NCI-H345 treated with DMSO at 0.1 percent for 48 hours (cell line): ENCODE measurements at regions not wholly inside any gene's neighbourhood (a gene's known extent, or its start where the extent isn't known, plus 50 kb on each side); places are given as distances from the start of the nearest gene placed in this dataset.

Experiments
- DNase-seq: peaks from one replicate; lab custom pipeline; 2025; ENCODE audit not compliant: unreplicated experiment; lab: John Stamatoyannopoulos, UW

DNA sequence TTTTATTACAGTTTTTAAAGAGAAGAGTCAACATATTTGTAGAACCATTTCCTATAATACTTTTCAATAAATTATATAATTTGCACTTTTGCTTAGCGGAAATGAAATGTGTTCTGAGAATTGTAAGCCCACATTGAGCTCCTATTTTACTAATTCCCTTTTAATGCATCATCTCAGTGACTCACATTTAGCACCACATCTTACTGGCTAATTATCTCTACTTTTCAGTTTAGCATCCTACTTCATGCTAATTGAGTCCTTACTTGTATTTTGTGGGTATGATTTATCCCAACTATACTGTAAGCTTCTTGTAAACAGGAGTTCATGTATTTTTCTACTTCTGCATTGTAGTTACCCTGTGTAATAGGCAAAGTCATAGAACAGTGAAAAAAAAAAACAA is 67.5 kb downstream of the TMX1 start:
- DNase-seq = no peak

DNA sequence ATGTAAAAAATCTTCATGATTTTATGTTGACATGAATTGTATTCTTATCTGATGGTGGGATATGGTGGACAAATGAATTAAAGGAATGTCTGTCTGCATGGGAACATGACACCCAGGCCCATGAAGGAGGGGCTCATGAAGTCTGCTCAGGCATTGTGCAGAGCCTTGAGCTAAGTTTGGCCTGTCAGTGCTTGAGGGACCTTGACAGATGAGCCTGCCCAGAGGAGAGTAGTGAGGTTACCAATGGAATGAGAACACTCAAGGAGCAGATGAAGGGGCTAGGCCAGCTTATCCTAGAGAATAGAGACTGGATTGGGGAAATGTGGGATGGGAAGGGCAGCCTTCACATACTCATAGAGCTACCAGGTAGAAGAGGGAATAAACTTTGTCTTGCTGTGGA is 68.8 kb downstream of the TMX1 start:
- no peak for DNase-seq

DNA sequence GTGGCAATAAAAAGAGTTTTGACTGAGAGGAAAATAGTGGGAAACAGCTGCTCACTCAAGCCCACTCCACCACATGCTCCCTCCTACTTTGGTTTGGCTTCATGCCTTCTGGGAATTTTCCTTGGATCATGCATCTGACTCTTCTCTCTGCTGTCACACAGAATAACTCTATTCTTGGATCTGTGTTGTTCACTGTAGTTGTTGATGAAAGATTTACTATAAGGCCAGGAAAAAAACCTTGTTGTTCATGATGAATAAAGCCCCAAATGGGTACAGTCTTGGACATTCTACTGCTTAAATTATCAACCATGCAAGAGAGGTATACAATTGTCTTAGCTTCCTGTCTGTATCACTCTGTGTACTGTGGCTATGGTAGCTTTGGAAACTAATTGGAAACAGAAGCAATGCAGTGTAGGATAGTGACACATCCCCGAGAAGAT is 70.5 kb downstream of the TMX1 start:
- DNase-seq = no peak

DNA sequence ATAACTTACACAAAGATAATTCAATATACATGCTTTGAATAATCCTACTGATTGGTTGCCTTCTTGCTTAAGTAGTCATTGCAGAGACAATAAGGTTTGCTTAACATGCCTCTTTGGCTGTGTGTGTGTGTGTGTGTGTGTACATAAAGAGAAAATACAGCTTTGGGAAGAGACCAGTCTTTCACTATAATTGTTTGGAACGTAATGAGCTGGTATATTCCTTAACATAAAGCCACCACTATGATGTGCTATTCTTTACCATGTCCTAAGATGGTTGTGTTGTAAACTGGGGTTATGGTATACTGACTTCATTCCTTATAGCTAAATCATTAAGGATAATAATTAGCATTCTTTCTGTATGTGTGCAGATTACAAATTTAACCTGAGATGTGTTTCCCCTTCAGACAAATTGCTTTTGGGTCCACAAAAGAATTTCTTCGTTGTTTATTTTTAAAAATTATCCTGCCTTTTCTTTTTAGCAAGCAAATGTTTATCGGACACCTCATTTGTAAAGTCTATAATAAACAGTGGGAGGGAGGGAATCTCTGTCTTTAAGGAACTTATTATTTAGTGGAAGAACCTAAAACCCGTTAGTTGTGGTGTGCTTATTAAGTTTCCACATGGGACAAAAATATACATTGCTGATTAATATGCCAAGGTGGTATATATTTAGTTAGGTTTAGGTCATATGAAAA is 74.4 kb downstream of the TMX1 start:
- DNase-seq = no peak

DNA sequence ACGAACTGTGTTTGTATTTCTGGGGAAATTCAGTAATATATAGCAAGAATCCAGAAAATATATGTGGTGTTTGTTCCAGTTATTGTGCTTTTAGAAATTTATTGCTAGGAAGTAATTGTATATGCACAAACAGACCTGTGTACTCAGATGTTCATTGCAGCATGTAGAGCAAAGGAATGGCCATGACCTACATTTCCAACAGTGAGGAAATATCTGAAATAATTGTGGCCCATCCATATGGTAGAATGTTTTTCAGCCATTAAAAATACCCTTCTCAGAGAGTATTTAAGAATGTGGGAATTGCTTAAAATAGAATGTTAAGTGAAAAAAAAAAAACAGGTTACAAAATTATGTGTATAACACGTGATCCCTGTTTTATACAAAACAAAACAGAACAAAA is 77.3 kb downstream of the TMX1 start:
- no peak for DNase-seq

DNA sequence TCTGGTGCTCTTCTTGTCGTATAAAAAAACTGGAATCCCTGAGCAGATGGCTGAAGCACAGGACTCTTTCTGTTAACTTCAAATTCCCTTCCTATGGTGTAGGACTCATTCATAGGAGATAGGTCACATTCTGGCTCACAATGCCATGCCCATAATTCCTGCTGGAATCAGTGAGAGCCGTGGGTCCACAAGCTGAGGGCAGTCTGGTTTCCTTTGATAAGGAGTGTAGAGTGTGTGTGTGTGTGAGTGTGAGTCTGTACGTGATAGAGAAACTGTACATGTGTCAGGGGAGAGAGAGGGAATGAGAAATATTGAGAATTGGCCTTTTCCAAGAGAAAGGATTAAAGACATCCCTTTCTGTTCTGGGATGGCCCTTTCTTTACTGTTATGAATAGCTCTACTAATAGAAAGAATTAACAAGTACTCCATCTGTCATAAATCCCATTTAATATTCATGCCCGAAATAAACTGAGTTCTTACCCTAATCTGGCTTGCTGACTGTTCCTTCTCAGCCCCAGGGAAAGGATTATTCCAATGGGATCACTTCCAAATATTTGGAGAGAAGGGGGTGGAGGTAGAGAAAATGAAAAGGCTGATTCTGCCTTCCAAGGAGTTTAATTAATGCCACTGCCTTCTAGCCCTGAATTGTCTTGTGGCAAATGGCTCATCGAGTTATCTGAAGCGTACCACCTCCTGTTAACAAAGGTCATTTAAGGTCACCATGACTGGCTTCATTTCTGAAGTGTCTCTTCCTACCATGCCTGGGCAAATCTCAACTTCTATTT is 79.0 kb downstream of the TMX1 start:
- DNase-seq = no peak

DNA sequence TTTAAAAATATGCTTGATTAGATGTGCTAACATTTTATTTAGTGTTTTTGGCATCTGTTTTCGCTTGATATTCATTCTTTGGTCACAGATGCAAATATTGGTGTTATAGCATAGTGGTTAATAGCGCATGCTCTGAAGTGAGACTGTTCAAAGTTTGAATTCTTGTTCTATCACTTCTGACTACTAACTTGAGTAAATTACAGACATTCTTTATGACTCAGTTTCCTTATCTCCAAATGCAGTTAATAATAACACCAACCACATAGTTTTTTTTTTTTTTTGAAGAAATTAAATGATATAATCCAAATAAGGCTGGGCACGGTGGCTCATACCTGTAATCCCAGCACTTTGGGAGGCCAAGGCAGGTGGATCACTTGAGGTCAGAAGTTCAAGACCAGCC is 81.0 kb downstream of the TMX1 start:
- no peak for DNase-seq

DNA sequence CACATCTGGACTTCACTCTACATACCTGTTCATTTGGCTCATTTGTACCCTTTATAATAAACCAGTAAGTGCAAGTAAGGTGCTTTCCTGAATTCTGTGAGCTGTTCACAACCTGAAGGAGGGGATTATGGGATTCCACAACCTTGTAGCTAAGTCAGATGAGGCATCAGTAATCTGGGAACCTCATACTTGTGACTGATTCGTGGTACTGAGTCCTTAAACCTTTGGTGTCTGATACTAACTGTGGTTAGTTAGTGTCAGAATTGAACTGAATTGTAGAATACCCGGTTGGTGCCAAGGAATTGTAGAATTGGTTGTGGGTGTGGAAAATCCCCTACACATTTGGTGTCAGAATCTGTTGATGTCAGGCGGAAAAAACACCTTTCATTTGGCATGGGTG is 83.4 kb downstream of the TMX1 start:
- DNase-seq = no peak

DNA sequence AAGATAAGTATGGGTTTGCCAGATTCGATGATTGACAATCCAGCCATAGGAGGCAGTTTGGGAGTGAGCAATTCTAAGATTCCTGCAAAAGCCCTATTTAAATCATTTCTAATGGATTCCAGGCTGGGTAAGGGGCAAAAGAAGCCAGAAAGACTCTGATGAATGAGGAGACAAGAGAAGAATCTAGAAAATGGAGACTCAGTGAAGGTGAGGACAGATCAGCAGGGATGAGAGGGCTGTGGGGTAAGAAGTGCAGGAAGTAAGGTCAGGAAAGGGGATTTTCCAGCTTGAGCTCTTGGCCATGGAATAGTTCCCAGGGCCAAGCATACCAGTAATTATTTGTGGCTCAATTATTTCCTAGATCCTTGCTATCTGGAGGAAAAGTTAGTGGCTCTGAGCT is 87.3 kb downstream of the TMX1 start:
- DNase-seq = no peak

DNA sequence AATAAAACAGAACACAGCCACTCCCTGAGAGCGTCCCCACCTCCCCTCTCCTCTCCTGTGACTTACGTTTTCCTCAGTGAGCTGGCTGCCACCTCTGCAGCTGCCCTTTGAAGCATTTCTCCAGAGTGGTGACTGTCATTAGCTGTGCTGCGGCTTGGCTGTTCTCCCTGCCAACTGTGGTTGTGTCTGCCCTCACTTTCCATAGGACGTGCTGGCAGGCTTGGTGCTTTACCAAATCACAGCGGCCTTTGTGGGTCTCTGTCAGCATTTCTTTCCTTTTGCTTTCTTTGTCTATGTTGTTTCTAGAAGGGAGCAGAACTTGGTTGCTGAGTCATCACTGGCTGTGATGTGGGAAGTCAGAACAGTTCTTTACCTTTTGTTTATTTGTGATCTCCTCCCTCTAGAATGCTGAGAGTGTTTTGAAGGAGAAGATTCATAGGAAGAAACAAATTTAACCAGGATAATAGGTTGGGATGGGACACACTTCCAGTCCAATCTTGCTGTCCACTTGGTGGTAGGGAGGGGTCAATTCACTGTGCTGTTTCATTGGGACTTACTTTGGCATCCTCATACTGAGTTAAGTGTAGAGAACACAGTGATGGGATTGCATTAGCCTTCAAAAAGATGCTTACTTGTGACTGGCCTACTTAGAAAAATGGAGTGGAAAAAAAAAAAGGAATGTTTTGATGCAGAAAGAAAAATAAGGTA is 88.2 kb downstream of the TMX1 start:
- no peak for DNase-seq

DNA sequence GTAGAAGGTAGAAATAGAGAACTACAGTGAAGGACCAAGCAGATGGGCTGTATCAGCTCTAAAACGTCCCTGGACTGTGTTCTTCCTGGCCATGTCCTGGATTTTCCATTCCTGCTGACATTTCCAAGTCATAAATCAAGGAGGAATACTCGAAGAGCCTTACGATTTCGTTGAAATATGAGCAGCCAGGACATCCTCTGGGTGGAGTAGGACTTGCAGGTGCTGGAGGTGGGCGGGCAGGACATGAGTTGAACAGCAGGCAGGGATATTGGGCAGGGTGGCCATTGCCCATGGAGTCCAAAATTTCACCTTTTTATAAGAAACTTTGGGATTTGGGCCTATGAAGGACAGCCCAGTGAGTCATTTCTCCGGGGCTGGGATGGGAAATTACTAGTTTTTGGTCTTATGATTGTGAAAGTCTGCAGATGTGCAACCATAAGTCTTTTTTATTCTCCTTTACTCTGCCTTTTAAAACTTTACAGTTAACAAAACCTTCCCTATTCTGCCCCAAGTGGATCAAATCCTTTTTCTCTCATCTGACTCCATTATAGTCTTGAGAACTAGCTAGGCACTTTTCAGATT is 88.8 kb downstream of the TMX1 start:
- DNase-seq = no peak

DNA sequence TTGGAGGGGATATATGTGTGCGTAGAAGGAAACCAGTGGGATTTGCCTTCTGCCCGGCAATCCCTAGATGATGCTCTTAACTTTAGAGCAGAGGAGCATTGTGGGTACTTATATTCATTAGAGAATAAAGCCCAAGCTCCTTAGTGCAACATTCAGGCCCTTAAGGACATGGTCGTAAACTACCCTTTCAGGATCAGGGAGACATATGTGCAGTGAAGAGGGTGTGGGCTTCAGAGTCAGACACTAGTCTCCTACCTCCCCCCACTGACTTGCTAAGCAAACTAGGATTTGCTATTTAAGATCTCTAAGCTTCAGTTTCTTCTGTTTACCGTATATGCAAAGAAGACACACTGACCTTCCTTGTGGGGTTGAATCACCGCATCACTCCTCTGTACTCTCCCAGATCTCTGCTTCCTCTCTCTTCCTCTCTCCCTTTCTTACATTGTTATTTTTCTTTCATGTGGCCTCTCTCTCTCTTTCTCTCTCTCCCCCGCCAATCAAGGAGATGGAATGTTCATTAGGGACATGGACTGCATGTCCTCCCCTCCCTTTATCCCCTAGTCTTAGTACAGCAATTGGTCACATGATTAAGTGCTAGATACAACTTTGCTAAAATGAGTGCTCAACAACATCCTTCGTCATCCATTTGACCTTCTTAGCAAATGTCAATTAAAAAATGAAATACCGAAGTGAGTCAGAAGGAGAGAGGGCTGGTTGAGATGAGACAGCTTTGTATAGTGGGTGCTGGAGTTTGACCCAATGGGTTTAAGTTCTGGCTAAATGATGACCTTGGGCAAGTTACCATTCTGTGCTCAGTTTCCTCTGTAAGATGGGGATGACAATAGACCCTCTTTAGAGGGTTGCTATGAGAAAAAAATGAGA is 91.7 kb downstream of the TMX1 start:
- DNase-seq = no peak

DNA sequence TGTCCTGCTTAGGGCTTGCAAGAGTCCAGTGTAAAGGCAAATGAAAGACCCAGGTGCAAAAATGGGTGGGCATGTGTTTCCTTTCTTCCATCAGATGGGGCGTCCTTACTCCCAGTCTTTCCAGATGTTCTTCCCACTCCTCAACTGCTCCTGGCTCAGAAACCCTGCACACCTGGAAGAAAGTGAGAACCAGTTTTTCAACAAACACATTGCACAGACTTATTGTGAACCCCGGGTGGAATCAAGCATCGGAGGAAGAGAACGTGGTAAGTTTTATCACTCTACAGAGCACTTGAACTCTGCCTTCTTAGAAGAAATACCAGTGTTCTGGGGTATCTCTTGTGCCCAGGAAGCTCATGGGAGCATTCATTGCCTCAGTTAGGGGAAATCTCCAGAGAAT is 93.3 kb downstream of the TMX1 start:
- DNase-seq = no peak

DNA sequence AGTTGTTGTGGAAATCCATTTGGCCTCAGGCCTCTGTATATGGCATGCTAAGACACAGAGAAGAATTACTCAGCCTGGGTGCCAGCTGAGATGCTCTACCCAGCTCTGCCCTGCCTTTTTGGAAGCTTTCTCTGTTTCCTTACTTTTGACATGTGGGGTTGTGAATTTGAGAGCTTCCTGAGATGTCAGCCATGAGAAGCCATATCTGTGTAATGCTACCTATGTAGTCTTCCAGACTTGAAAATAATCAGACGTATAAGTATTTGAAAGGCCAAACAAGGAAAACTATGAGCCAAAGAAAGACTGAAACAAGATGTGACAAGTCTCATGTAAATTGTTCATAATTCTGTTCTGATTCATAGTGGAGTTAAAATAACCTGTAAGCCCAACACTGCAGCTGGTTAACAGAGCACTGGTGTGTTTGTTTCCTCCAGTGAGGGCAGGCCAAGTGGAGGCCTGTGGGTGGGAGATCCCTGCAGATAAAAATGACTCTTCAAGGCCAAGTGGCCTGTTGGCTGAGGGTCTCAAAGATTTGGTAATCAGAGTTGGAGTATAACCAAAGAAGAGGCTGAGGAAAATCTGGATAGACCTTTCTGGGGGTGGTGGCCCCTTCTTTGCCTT is 94.0 kb downstream of the TMX1 start:
- no peak for DNase-seq

DNA sequence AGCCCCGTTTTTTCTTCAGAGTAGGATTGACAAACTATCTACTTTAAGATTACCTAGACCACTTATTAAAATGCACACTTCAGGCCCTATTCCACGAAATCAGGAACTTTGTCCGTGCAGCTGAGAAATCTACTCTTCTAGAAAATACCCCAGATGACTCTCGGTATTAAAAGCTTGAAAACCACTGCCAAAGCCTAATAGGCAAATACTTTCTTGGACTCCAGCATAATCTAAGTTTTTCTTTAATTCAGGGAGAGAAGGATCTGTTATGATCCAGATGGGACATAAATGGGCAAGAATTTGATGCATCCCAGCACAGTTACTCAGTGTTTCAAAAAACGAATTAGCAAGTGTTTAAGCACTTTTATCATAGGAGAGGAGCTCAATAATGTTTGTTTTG is 94.5 kb downstream of the TMX1 start:
- DNase-seq = no peak

DNA sequence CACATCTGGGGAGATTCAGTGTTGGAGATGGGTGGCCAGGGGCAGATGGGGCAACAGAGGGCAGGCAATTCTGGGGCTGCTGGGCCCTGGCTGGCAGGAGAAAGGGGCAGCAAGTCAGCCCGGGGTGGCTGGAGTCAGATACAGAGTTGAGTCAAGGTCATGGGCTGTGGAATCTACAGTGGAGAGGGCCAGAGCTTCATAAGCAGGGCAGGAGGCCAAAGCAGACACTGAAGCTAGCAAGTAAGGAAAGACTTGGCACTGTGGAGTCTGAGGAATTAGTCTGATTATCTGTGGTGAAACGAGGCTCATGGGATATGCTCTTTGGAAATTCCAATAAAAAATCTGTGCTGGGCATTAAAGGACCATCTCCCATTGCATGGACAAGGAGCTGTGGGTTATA is 95.5 kb downstream of the TMX1 start:
- DNase-seq = no peak

DNA sequence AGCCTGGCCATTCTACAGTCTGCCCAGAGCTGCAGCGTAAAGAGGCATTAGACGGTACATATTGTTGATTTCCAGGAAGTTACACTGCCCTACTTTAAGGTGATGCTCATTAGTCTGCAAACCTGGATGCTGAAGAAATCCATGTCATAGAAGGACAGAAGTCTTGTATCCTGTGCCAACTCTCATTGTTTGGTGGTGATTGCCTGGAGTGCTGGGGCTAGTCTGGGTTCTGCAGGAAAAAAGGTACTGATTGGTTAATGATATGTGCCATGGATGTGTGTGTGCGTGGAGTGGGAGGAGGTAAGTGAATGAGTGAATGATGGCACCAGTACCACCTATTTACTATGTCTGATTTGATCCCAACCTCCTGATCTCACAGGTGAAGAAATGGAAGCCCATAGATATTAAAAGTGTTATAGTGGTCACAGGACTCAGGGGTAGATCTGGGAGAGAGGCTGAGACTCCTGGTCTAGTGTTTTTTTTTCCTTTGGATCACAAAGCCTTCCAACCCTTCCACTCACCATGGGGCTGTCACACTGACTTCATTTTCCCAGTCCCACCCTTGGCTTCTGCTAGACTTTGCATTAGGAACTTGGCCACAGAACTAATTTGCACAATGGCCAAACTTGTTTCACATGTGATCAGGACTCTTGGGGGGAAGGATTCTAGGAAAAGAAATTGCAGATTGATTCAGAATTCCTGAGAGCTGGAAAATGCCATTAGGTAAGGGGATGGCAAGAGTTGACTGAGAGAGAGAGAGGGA is 96.1 kb downstream of the TMX1 start:
- DNase-seq = no peak

DNA sequence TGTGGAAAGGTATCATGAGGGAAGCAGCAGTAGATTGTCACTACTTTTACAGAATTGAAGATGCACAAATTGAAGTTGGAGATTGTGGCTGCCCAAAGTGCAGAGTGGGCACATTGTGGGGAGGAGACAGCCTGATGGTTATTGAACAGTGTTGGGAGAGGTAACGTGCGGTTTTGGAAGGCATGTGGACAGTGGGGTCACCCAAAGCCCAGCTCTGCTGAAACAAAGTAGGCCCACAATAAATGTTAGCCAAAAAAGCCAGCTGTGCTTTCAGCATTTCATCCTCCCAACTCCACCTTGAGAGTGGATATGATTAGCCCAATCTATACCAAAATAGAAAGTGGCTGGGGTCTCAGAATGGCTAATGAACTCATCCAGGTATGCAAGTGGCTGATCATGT is 96.7 kb downstream of the TMX1 start:
- no peak for DNase-seq

DNA sequence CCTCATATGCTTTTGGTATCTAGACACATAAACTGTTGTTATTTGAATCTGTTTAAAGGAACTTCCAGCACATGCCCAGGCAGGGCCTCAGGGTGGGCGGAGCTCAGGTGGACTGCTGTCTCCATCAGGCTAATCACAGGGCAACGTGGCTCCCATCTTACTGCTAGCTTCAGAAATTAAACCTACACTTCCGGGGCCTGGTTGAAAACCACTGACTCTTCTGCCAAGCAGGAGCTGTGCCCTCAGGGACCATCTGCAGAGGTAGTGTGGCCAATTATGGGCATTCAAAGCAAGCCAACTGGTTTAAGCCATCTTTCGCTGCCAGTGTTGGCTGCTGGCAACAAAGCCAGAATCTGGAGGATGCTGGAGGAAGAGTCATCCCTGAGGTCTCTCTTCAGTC is 97.5 kb downstream of the TMX1 start:
- no peak for DNase-seq

DNA sequence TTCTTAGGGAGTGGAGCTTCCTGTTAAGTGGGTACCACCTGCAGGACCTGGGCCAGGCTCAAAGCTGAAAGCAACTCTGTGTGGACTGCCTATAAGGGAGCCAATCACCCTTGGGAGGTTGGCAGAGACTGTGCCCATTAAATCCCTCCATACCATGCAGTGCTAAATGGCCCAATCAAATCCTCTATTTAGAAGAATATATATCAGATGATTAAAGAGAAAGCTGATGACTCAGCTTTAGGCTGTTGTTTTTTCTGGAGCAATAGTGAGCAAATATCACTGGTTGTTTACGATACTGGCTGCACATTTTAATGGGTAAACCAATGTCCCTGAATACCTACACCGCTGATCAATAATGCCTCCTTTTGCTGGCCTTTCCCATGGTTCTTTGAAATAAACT is 101.3 kb downstream of the TMX1 start:
- no peak for DNase-seq
